PFSK-1 (cell line): ENCODE measurements at regions not wholly inside any gene's neighbourhood (a gene's known extent, or its start where the extent isn't known, plus 50 kb on each side); places are given as distances from the start of the nearest gene placed in this dataset.

Source experiments
- FOXP2 ChIP-seq: optimal IDR thresholded peaks from 2 replicates; pipeline ENCODE3; 2011; ENCODE audit warnings: borderline replicate concordance, control low read depth, inconsistent platforms; ENCODE audit not compliant: insufficient read depth; ENCODE audit errors: extremely low read length, extremely low read depth
- POLR2AphosphoS5 ChIP-seq: IDR thresholded peaks from 2 replicates; pipeline ENCODE4 v1.6.1; 2012; ENCODE audit warnings: low read depth, mild to moderate bottlenecking, control low read depth, low read length, moderate library complexity
- REST ChIP-seq, 2 experiments: IDR thresholded peaks; 2 replicates each; pipeline versions ENCODE4 v1.6.1 to v1.8.0; 2011 to 2012; ENCODE audit warnings: low read depth in 2 of 2, low read length in 2 of 2, control low read depth in 1 of 2, inconsistent platforms in 1 of 2, mild to moderate bottlenecking in 1 of 2, moderate library complexity in 1 of 2; ENCODE audit not compliant: insufficient read depth in 1 of 2
- SIN3A ChIP-seq: IDR thresholded peaks from 2 replicates; pipeline ENCODE4 v1.6.1; 2012; ENCODE audit warnings: mild to moderate bottlenecking, low read length, moderate library complexity, borderline replicate concordance; ENCODE audit not compliant: insufficient read depth
- TAF1 ChIP-seq: IDR thresholded peaks from 2 replicates; pipeline ENCODE4 v1.6.1; 2012; ENCODE audit warnings: low read length, control low read depth, borderline replicate concordance; ENCODE audit not compliant: insufficient read depth

- no peak for TF ChIP-seq REST (IDR thresholded peaks at IDR 0.05; ENCODE audit: insufficient read depth in 1 of 2, low read depth in 2 of 2, low read length in 2 of 2)
- no peak for TF ChIP-seq SIN3A
- TF ChIP-seq TAF1, result no peak
- TF ChIP-seq FOXP2, result no peak
- no peak for TF ChIP-seq POLR2AphosphoS5
Observed at GRCh38 chr2:103986001-103986400, 867.9 kb upstream of the POU3F3 start.

GRCh38 chr2:103991591-103991990 is 862.3 kb upstream of the POU3F3 start:
- TF ChIP-seq POLR2AphosphoS5, result no peak
- no peak for TF ChIP-seq FOXP2
- no peak for TF ChIP-seq TAF1

- TF ChIP-seq SIN3A, result no peak
- TF ChIP-seq POLR2AphosphoS5, result no peak
Observed at GRCh38 chr2:104004821-104005220, 849.1 kb upstream of the POU3F3 start.

- TF ChIP-seq TAF1, result no peak
- TF ChIP-seq FOXP2, result no peak
- TF ChIP-seq REST (IDR thresholded peaks at IDR 0.05; ENCODE audit: insufficient read depth in 1 of 2, low read depth in 2 of 2, low read length in 2 of 2), result no peak
- TF ChIP-seq POLR2AphosphoS5, result no peak
- no peak for TF ChIP-seq SIN3A
Observed at GRCh38 chr2:104016801-104017200, 837.1 kb upstream of the POU3F3 start.

- TF ChIP-seq SIN3A, result no peak
- no peak for TF ChIP-seq POLR2AphosphoS5
- no peak for TF ChIP-seq TAF1
- no peak for TF ChIP-seq FOXP2
- TF ChIP-seq REST (IDR thresholded peaks at IDR 0.05; ENCODE audit: insufficient read depth in 1 of 2, low read depth in 2 of 2, low read length in 2 of 2), result no peak
Observed at GRCh38 chr2:104023306-104023705, 830.6 kb upstream of the POU3F3 start.

GRCh38 chr2:104023765-104024164 is 830.1 kb upstream of the POU3F3 start:
- TF ChIP-seq REST (IDR thresholded peaks at IDR 0.05; ENCODE audit: insufficient read depth in 1 of 2, low read depth in 2 of 2, low read length in 2 of 2) (no peak), TAF1 (no peak), POLR2AphosphoS5 (no peak), SIN3A (no peak), FOXP2 (no peak)
